ENCODE measurements at regions not wholly inside any gene's neighbourhood (a gene's known extent, or its start where the extent isn't known, plus 50 kb on each side); places are given as distances from the start of the nearest gene placed in this dataset.

- TF ChIP-seq CTCF (IDR thresholded peaks at IDR 0.05; ENCODE audit: poor library complexity, severe bottlenecking) = no peak
These were observed 110.2 kb upstream of the ENPEP start for GRCh38 chr4:110365761-110366160.

GRCh38 chr4:110364911-110365520 lies 110.9 kb upstream of the ENPEP start:
- no peaks in the 10 kb centered on the region for H3K9me3 ChIP-seq (ENCODE audit: severe bottlenecking)

More at GRCh38 chr4:110365761-110366160, 110.2 kb upstream of the ENPEP start:
- DNase-seq (ENCODE audit: low spot score) = no peak
- no peak for ATAC-seq (ENCODE audit: low read depth)
- Histone ChIP-seq H3K9me3 (ENCODE audit: severe bottlenecking) (no peaks in the 10 kb centered on the region), H3K27me3 (ENCODE audit: insufficient read depth, poor library complexity, severe bottlenecking) (no peaks in the 10 kb centered on the region), H3K36me3 (ENCODE audit: low read depth) (no peaks in the 10 kb centered on the region), H3K4me1 (ENCODE audit: insufficient read depth, poor library complexity, severe bottlenecking) (no peaks in the 10 kb centered on the region), H3K4me3 (ENCODE audit: severe bottlenecking) (no peak overlapping the region), H3K27ac (ENCODE audit: poor library complexity, severe bottlenecking) (no peak overlapping the region)

GRCh38 chr4:110361921-110362320 lies 114.0 kb upstream of the ENPEP start:
- no peaks in the 10 kb centered on the region for H3K4me1 ChIP-seq (ENCODE audit: insufficient read depth, poor library complexity, severe bottlenecking)
- H3K27ac ChIP-seq (ENCODE audit: poor library complexity, severe bottlenecking) = no peak overlapping the region
- TF ChIP-seq CTCF (IDR thresholded peaks at IDR 0.05; ENCODE audit: poor library complexity, severe bottlenecking) = no peak
- no peaks in the 10 kb centered on the region for H3K36me3 ChIP-seq (ENCODE audit: low read depth)
- DNase-seq (ENCODE audit: low spot score) (no peak), ATAC-seq (ENCODE audit: low read depth) (peak; percentile 56; the same call in 1 of the 3 replicates)
- H3K4me3 ChIP-seq (ENCODE audit: severe bottlenecking) = no peak overlapping the region
- no peaks in the 10 kb centered on the region for H3K27me3 ChIP-seq (ENCODE audit: insufficient read depth, poor library complexity, severe bottlenecking)
- H3K9me3 ChIP-seq (ENCODE audit: severe bottlenecking) = no peaks in the 10 kb centered on the region

More at GRCh38 chr4:110364911-110365520, 110.9 kb upstream of the ENPEP start:
- ATAC-seq (ENCODE audit: low read depth) (no peak), DNase-seq (ENCODE audit: low spot score) (no peak)
- no peak for TF ChIP-seq CTCF (IDR thresholded peaks at IDR 0.05; ENCODE audit: poor library complexity, severe bottlenecking)
- Histone ChIP-seq H3K36me3 (ENCODE audit: low read depth) (no peaks in the 10 kb centered on the region), H3K27me3 (ENCODE audit: insufficient read depth, poor library complexity, severe bottlenecking) (no peaks in the 10 kb centered on the region), H3K4me3 (ENCODE audit: severe bottlenecking) (no peak overlapping the region), H3K4me1 (ENCODE audit: insufficient read depth, poor library complexity, severe bottlenecking) (no peaks in the 10 kb centered on the region), H3K27ac (ENCODE audit: poor library complexity, severe bottlenecking) (no peak overlapping the region)

GRCh38 chr4:110359076-110359475 lies 116.9 kb upstream of the ENPEP start:
- Histone ChIP-seq H3K36me3 (ENCODE audit: low read depth) (no peaks in the 10 kb centered on the region), H3K27me3 (ENCODE audit: insufficient read depth, poor library complexity, severe bottlenecking) (no peaks in the 10 kb centered on the region), H3K4me3 (ENCODE audit: severe bottlenecking) (no peak overlapping the region), H3K27ac (ENCODE audit: poor library complexity, severe bottlenecking) (no peak overlapping the region), H3K9me3 (ENCODE audit: severe bottlenecking) (no peaks in the 10 kb centered on the region), H3K4me1 (ENCODE audit: insufficient read depth, poor library complexity, severe bottlenecking) (no peaks in the 10 kb centered on the region)
- ATAC-seq (ENCODE audit: low read depth) (no peak), DNase-seq (ENCODE audit: low spot score) (no peak)
- no peak for TF ChIP-seq CTCF (IDR thresholded peaks at IDR 0.05; ENCODE audit: poor library complexity, severe bottlenecking)

GRCh38 chr4:110357521-110357920 lies 118.4 kb upstream of the ENPEP start:
- Histone ChIP-seq H3K27me3 (ENCODE audit: insufficient read depth, poor library complexity, severe bottlenecking) (no peaks in the 10 kb centered on the region), H3K4me1 (ENCODE audit: insufficient read depth, poor library complexity, severe bottlenecking) (no peaks in the 10 kb centered on the region), H3K9me3 (ENCODE audit: severe bottlenecking) (no peaks in the 10 kb centered on the region), H3K4me3 (ENCODE audit: severe bottlenecking) (no peak overlapping the region), H3K36me3 (ENCODE audit: low read depth) (no peaks in the 10 kb centered on the region), H3K27ac (ENCODE audit: poor library complexity, severe bottlenecking) (no peak overlapping the region)
- DNase-seq (ENCODE audit: low spot score) (no peak), ATAC-seq (ENCODE audit: low read depth) (no peak)
- TF ChIP-seq CTCF (IDR thresholded peaks at IDR 0.05; ENCODE audit: poor library complexity, severe bottlenecking) = no peak
